H9 (cell line): ENCODE measurements at regions not wholly inside any gene's neighbourhood (a gene's known extent, or its start where the extent isn't known, plus 50 kb on each side); places are given as distances from the start of the nearest gene placed in this dataset.

Experiments used
- DNase-seq: peaks from one replicate; pipeline ENCODE4 v3.0.0-alpha.2; 2017
- H2AFZ ChIP-seq: one replicate; pipeline ENCODE4 v1.6.1; 2013; ENCODE audit warnings: mild to moderate bottlenecking, low read length, control low read depth, moderate library complexity
- H2AK5ac ChIP-seq: 2 replicates; pipeline ENCODE4 v1.6.1; 2013; ENCODE audit warnings: low read length, control low read depth, mixed read lengths; ENCODE audit not compliant: insufficient read length
- H2BK120ac ChIP-seq: one replicate; pipeline ENCODE4 v1.6.1; 2013; ENCODE audit warnings: low read depth, mild to moderate bottlenecking, low read length, control low read depth, inconsistent platforms; ENCODE audit not compliant: poor library complexity, severe bottlenecking
- H2BK12ac ChIP-seq: 2 replicates; pipeline ENCODE4 v1.6.1; 2013; ENCODE audit warnings: low read length, control low read depth, mixed read lengths, low read depth; ENCODE audit not compliant: insufficient read length
- H2BK15ac ChIP-seq: 2 replicates; pipeline ENCODE4 v1.6.1; 2013; ENCODE audit warnings: low read depth, low read length, control low read depth
- H2BK20ac ChIP-seq: one replicate; pipeline ENCODE4 v1.6.1; 2013; ENCODE audit warnings: low read depth, mild to moderate bottlenecking, low read length, control low read depth, inconsistent platforms; ENCODE audit not compliant: poor library complexity, severe bottlenecking
- H2BK5ac ChIP-seq: 2 replicates; pipeline ENCODE4 v1.6.1; 2013; ENCODE audit warnings: low read length, control low read depth, mixed read lengths; ENCODE audit not compliant: insufficient read length
- H3K14ac ChIP-seq: 2 replicates; pipeline ENCODE4 v1.6.1; 2013; ENCODE audit warnings: low read length, control low read depth; ENCODE audit not compliant: insufficient read depth
- H3K18ac ChIP-seq: 2 replicates; pipeline ENCODE4 v1.6.1; 2013; ENCODE audit warnings: low read depth, mild to moderate bottlenecking, mixed read lengths, low read length, control low read depth; ENCODE audit not compliant: insufficient read length
- H3K23ac ChIP-seq: 2 replicates; pipeline ENCODE4 v1.6.1; 2013; ENCODE audit warnings: low read length, control low read depth, mixed read lengths, low read depth; ENCODE audit not compliant: insufficient read length
- H3K23me2 ChIP-seq: 2 replicates; pipeline ENCODE4 v1.6.1; 2013; ENCODE audit warnings: low read depth, mild to moderate bottlenecking, mixed read lengths, low read length, control low read depth; ENCODE audit not compliant: insufficient read length, poor library complexity, severe bottlenecking
- H3K27ac ChIP-seq: 2 replicates; pipeline ENCODE4 v1.5.1; 2013; ENCODE audit warnings: low read length, control low read depth, mixed read lengths, low read depth; ENCODE audit not compliant: insufficient read length
- H3K27me3 ChIP-seq: 2 replicates; pipeline ENCODE4 v1.6.1; 2013; ENCODE audit warnings: low read length, control low read depth, inconsistent platforms; ENCODE audit not compliant: insufficient read depth
- H3K4ac ChIP-seq: 2 replicates; pipeline ENCODE4 v1.6.1; 2013; ENCODE audit warnings: low read depth, mild to moderate bottlenecking, control low read depth, inconsistent platforms, low read length, moderate library complexity
- H3K4me1 ChIP-seq: 2 replicates; pipeline ENCODE4 v1.6.1; 2013; ENCODE audit warnings: low read length, control low read depth, inconsistent platforms; ENCODE audit not compliant: insufficient read depth
- H3K4me2 ChIP-seq: 2 replicates; pipeline ENCODE4 v1.6.1; 2013; ENCODE audit warnings: low read length, control low read depth, mixed read lengths; ENCODE audit not compliant: insufficient read length, insufficient read depth
- H3K56ac ChIP-seq: 2 replicates; pipeline ENCODE4 v1.6.1; 2013; ENCODE audit warnings: low read depth, mild to moderate bottlenecking, mixed read lengths, low read length, control low read depth; ENCODE audit not compliant: insufficient read length
- H3K79me1 ChIP-seq: 2 replicates; pipeline ENCODE4 v1.6.1; 2013; ENCODE audit warnings: low read depth, mild to moderate bottlenecking, moderate library complexity, low read length, control low read depth, inconsistent platforms; ENCODE audit not compliant: insufficient read depth, poor library complexity, severe bottlenecking
- H3K79me2 ChIP-seq: 2 replicates; pipeline ENCODE4 v1.6.1; 2013; ENCODE audit warnings: low read length, control low read depth, inconsistent platforms; ENCODE audit not compliant: insufficient read depth
- H3K9ac ChIP-seq: 2 replicates; pipeline ENCODE4 v1.6.1; 2013; ENCODE audit warnings: low read length, control low read depth, mixed read lengths; ENCODE audit not compliant: insufficient read length; ENCODE audit errors: extremely low read depth
- H3K9me3 ChIP-seq: one replicate; pipeline ENCODE4 v1.6.1; 2013; ENCODE audit warnings: low read depth, low read length, inconsistent platforms; ENCODE audit not compliant: control insufficient read depth
- H3T11ph ChIP-seq: one replicate; pipeline ENCODE4 v1.6.1; 2013; ENCODE audit warnings: mild to moderate bottlenecking, low read length, control low read depth, inconsistent platforms
- H4K20me1 ChIP-seq: one replicate; pipeline ENCODE4 v1.6.1; 2013; ENCODE audit not compliant: control insufficient read depth, insufficient read length, insufficient read depth
- H4K5ac ChIP-seq: 2 replicates; pipeline ENCODE4 v1.6.1; 2013; ENCODE audit warnings: low read depth, mild to moderate bottlenecking, mixed read lengths, low read length, control low read depth; ENCODE audit not compliant: insufficient read length
- H4K8ac ChIP-seq: replicated peaks from 2 replicates; pipeline ENCODE4 v1.6.1; 2013; ENCODE audit warnings: low read length, control low read depth, mixed read lengths, low read depth; ENCODE audit not compliant: insufficient read length
- H4K91ac ChIP-seq: 2 replicates; pipeline ENCODE4 v1.6.1; 2013; ENCODE audit warnings: low read depth, mild to moderate bottlenecking, moderate library complexity, mixed read lengths, low read length, control low read depth; ENCODE audit not compliant: insufficient read length
- H3K27ac Mint-ChIP-seq, 3 experiments: 2 replicates in 2 of 3; 3 replicates in 1 of 3; pipeline ENCODE4 v1.8.0; 2020 to 2021; ENCODE audit warnings: mixed read lengths in 3 of 3, mild to moderate bottlenecking in 1 of 3, moderate library complexity in 1 of 3
- H3K27me3 Mint-ChIP-seq: 2 replicates; pipeline ENCODE4 v1.8.0; 2021; ENCODE audit warnings: low read depth, mild to moderate bottlenecking, moderate library complexity, mixed read lengths
- H3K36me3 Mint-ChIP-seq, 3 experiments: 2 replicates in 2 of 3; 3 replicates in 1 of 3; pipeline ENCODE4 v1.8.0; 2020 to 2021; ENCODE audit warnings: low read depth in 3 of 3, mixed read lengths in 3 of 3; ENCODE audit not compliant: insufficient read depth in 1 of 3
- H3K4me1 Mint-ChIP-seq, 2 experiments: 2 replicates each; pipeline ENCODE4 v1.8.0; 2020; ENCODE audit warnings: mixed read lengths in 2 of 2
- H3K4me3 Mint-ChIP-seq, 2 experiments: 2 replicates in 1 of 2; 3 replicates in 1 of 2; pipeline ENCODE4 v1.8.0; 2020 to 2021; ENCODE audit warnings: mild to moderate bottlenecking in 2 of 2, mixed read lengths in 2 of 2, moderate library complexity in 1 of 2
- H3K9me3 Mint-ChIP-seq, 2 experiments: 2 replicates in 1 of 2; 3 replicates in 1 of 2; pipeline ENCODE4 v1.8.0; 2020; ENCODE audit warnings: mild to moderate bottlenecking in 2 of 2, mixed read lengths in 2 of 2, moderate library complexity in 1 of 2
- WGBS: extraction: QIAGEN DNeasy Blood & Tissue Kit; methylation state at CpG from one replicate; pipeline ENCODE4 v1.1.7; 2013; ENCODE audit warnings: missing lambda C conversion rate, low lambda C conversion rate, mixed read lengths; ENCODE audit not compliant: insufficient read length; ENCODE audit errors: extremely low coverage; 5-methylcytosine and 5-hydroxymethylcytosine counted together
- TF ChIP-seq, protein P1 (sequence below): fragments of 200-600 bp; sonication (generic); conservative IDR thresholded peaks from 3 replicates; pipeline ENCODE4 v1.8.0; 2021; ENCODE audit warnings: antibody characterized with exemption, mild to moderate bottlenecking

- no peak overlapping the region for H2BK120ac ChIP-seq
- no peak overlapping the region for H3K4ac ChIP-seq
- no peak overlapping the region; a peak in 1 of 7 replicates for H3K27ac Mint-ChIP-seq
- no peak overlapping the region for H2BK15ac ChIP-seq
- H3K79me1 ChIP-seq = no peaks in the 10 kb centered on the region
- H2BK5ac ChIP-seq = no peak overlapping the region
- WGBS = no CpG with 5 or more reads among the region's 17 CpGs
- no peak overlapping the region for H3K27ac ChIP-seq
- peaks cover 42 to 99% of the 10 kb centered on the region in 2 experiments for H3K9me3 Mint-ChIP-seq
- no peaks in the 10 kb centered on the region for H3K79me2 ChIP-seq
- H2AK5ac ChIP-seq = no peak overlapping the region
- no peak overlapping the region for H3K56ac ChIP-seq
- H3K9me3 ChIP-seq = peaks cover 82% of the 10 kb centered on the region
- H3K27me3 ChIP-seq = no peaks in the 10 kb centered on the region
- H3K4me1 Mint-ChIP-seq = no peaks in the 10 kb centered on the region
- H2BK20ac ChIP-seq = no peak overlapping the region
- no peak for DNase-seq
- no peak overlapping the region for H3K14ac ChIP-seq
- no peak overlapping the region for H3K18ac ChIP-seq
- no peaks in the 10 kb centered on the region for H3K23me2 ChIP-seq
- H3K4me3 Mint-ChIP-seq = no peak overlapping the region
- no peak overlapping the region for H4K91ac ChIP-seq
- H3T11ph ChIP-seq = no peak overlapping the region
- no peaks in the 10 kb centered on the region for H3K4me1 ChIP-seq
- H3K23ac ChIP-seq = no peak overlapping the region
- TF ChIP-seq, protein P1, sequence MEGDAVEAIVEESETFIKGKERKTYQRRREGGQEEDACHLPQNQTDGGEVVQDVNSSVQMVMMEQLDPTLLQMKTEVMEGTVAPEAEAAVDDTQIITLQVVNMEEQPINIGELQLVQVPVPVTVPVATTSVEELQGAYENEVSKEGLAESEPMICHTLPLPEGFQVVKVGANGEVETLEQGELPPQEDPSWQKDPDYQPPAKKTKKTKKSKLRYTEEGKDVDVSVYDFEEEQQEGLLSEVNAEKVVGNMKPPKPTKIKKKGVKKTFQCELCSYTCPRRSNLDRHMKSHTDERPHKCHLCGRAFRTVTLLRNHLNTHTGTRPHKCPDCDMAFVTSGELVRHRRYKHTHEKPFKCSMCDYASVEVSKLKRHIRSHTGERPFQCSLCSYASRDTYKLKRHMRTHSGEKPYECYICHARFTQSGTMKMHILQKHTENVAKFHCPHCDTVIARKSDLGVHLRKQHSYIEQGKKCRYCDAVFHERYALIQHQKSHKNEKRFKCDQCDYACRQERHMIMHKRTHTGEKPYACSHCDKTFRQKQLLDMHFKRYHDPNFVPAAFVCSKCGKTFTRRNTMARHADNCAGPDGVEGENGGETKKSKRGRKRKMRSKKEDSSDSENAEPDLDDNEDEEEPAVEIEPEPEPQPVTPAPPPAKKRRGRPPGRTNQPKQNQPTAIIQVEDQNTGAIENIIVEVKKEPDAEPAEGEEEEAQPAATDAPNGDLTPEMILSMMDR = no peak
- no peak overlapping the region for H3K4me2 ChIP-seq
- peaks cover 11% of the 10 kb centered on the region for H3K27me3 Mint-ChIP-seq
- peaks cover 3 to 62% (median 42%) of the 10 kb centered on the region in 3 experiments; a peak in 6 of 7 replicates for H3K36me3 Mint-ChIP-seq
- H2BK12ac ChIP-seq = no peak overlapping the region
- H3K9ac ChIP-seq = no peak overlapping the region
- H4K8ac ChIP-seq = no peak overlapping the region
- H2AFZ ChIP-seq = no peak overlapping the region
- no peaks in the 10 kb centered on the region for H4K20me1 ChIP-seq
- H4K5ac ChIP-seq = no peak overlapping the region
Measured at GRCh38 chr22:47564651-47565434, 802.4 kb downstream of the TBC1D22A start.
